HG02973 (cell line): ENCODE measurements at regions not wholly inside any gene's neighbourhood (a gene's known extent, or its start where the extent isn't known, plus 50 kb on each side); places are given as distances from the start of the nearest gene placed in this dataset.
"Not testable (repeated sequence)": the region's sequence is repeated elsewhere in the genome, so short reads cannot be mapped to it uniquely, and the experiment has no call there.

ENCODE experiments used
- ATAC-seq: cut with Tn5 transposase; IDR thresholded peaks from one replicate; pipeline ENCODE4 v1.9.1; 2021; ENCODE audit warnings: moderate library complexity; ENCODE audit not compliant: unreplicated experiment

- no peak for ATAC-seq
These were observed 127.2 kb upstream of the SLIT2 start for GRCh38 chr4:20124317-20125026.

GRCh38 chr4:20122198-20122988 lies 129.3 kb upstream of the SLIT2 start:
- ATAC-seq = no peak

GRCh38 chr4:20119141-20119540 lies 132.6 kb upstream of the SLIT2 start:
- ATAC-seq = no peak

- ATAC-seq = no peak
These were observed 142.3 kb upstream of the SLIT2 start for GRCh38 chr4:20109391-20109790.

GRCh38 chr4:20106921-20107320 lies 144.8 kb upstream of the SLIT2 start:
- ATAC-seq = no peak

- ATAC-seq = no peak
These were observed 149.9 kb upstream of the SLIT2 start for GRCh38 chr4:20101831-20102230.

GRCh38 chr4:20096911-20097310 lies 154.8 kb upstream of the SLIT2 start:
- ATAC-seq = no peak

GRCh38 chr4:20095805-20096541 lies 155.7 kb upstream of the SLIT2 start:
- ATAC-seq = no peak

GRCh38 chr4:20091781-20092180 lies 159.9 kb upstream of the SLIT2 start:
- no peak for ATAC-seq

DNA sequence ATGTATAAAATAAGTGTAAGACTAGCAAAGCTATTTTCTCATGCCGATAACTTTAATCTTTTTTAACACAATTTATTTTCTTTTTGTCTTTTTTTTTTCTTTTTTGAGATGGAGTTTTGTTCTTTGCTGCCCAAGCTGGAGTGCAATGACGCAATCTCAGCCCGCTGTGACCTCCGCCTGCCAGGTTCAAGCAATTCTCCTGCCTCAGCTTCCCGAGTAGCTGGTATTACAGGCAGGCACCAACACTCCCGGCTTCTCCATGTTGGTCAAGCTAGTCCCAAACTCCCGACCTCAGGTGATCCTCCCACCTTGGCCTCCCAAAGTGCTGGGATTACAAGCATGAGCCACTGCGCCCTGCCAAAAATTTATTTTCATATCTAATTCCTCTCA lies 164.2 kb upstream of the SLIT2 start:
- no peak for ATAC-seq

GRCh38 chr4:20086799-20087521 lies 164.7 kb upstream of the SLIT2 start:
- no peak for ATAC-seq

DNA sequence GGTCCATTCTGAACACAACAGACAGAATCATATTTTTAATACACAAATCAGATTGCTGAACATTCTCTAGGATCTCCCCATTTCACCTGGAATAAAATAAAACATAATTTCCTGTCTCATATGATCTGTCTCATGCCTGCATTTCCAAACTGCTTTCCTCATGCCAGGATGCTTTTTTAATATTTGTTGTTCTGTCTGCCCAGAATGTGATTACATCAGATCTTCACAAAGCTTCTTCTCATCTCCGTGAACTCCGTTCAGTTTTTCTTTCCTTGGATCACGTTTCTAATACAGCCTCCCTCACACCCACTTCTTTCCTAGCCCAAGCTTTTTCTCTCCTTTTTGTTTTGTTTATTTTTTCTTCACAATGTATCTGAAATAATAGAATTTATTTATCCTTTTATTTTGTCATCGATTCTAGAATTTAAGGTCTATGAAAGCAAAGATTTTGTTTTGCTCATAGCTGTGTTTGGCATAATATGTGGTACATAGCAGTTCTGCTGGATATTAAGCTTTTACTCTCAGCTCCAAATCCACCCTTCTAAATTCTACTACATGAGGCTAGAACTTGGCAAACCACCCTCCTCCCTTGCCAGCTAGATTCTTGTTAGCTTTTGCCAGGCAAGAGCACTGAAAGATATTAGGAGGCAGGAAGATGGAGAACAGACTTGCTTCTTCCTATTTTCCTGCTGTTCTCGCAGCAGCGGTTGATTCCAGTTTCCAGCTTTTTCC lies 165.5 kb upstream of the SLIT2 start:
- ATAC-seq = no peak

- no peak for ATAC-seq
These were observed 166.1 kb upstream of the SLIT2 start for GRCh38 chr4:20085653-20086052.

- no peak for ATAC-seq
These were observed 166.5 kb upstream of the SLIT2 start for GRCh38 chr4:20085156-20085555.

DNA sequence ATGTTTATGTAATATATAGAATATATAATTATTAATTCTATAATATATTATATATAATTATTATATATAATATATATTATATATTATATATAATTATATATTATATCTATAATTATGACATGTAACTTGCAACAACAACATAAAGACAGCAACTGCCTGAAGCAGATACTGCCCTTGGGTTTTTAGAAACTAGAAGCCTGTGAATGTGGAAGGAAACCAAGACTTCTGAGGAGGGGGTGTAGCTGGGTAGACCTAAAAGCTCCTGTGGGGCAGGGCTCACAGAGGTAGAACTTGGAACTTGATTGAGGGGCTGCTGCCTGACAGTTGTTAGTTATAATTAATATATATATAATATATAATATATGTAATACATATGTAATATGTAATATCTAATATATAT lies 167.2 kb upstream of the SLIT2 start:
- no peak for ATAC-seq

DNA sequence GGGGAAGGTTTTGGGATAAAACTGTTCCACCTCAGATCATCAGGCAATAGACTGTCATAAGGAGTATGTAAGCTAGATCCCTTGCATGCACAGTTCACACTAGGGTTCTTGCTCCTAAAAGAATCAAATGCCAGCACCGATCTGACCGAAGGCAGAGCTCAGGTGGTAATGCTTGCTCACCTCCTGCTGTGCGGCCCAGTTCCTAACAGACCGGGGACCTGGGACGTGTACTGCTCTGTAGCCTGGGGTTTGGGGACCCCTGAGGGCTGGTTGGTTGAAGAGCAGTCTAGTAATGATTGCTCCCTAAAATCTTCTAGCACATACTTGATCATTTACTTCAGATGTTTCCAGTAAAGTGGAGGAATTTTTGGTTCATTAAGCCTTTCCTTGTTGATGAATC lies 173.1 kb upstream of the SLIT2 start:
- ATAC-seq = no peak

GRCh38 chr4:20075248-20075871 lies 176.3 kb upstream of the SLIT2 start:
- ATAC-seq = no peak

GRCh38 chr4:20074450-20074849 lies 177.3 kb upstream of the SLIT2 start:
- no peak for ATAC-seq

- ATAC-seq = no peak
These were observed 185.8 kb upstream of the SLIT2 start for GRCh38 chr4:20065952-20066351.

GRCh38 chr4:20062857-20063256 lies 188.8 kb upstream of the SLIT2 start:
- ATAC-seq = not testable (repeated sequence)
